H1 (cell line): ENCODE measurements at regions not wholly inside any gene's neighbourhood (a gene's known extent, or its start where the extent isn't known, plus 50 kb on each side); places are given as distances from the start of the nearest gene placed in this dataset.

ENCODE experiments used
- CTCF ChIA-PET: fragments of 300-600 bp; sonication (Branson Sonifier 250); formaldehyde crosslinking; loops from one replicate; lab custom pipeline; 2021; ENCODE audit not compliant: partially characterized antibody; lab: Charles Lee
- POLR2A ChIA-PET: fragments of 300-600 bp; sonication (Branson Sonifier 250); formaldehyde crosslinking; loops from one replicate; lab custom pipeline; 2021; ENCODE audit warnings: inconsistent platforms; ENCODE audit not compliant: partially characterized antibody; lab: Charles Lee
- DNase-seq, 2 experiments: peaks; one replicate each; pipeline versions ENCODE4 v3.0.0 to v3.0.0-alpha.2; 2010 to 2022; ENCODE audit warnings: low spot score in 2 of 2, low read depth in 1 of 2, mixed read lengths in 1 of 2
- FAIRE-seq: peaks from 2 replicates; lab custom pipeline; 2011; peaks lifted over from hg19 to GRCh38; lab: Jason Lieb, UNC
- H2AFZ ChIP-seq: 2 replicates; pipeline ENCODE4 v1.8.1; 2012; ENCODE audit warnings: low read length, inconsistent platforms
- H2AK5ac ChIP-seq: 2 replicates; pipeline ENCODE4 v1.6.1; 2013; ENCODE audit warnings: low read depth, low read length
- H2BK120ac ChIP-seq: replicated peaks from 2 replicates; pipeline ENCODE3; 2013; ENCODE audit warnings: low read depth, low read length, inconsistent platforms
- H2BK12ac ChIP-seq: 2 replicates; pipeline ENCODE4 v1.6.1; 2013; ENCODE audit warnings: low read depth, low read length
- H2BK15ac ChIP-seq: 2 replicates; pipeline ENCODE4 v1.6.1; 2013; ENCODE audit warnings: low read length
- H2BK20ac ChIP-seq: 2 replicates; pipeline ENCODE4 v1.6.1; 2013; ENCODE audit warnings: low read length
- H2BK5ac ChIP-seq: 2 replicates; pipeline ENCODE4 v1.6.1; 2013; ENCODE audit warnings: low read depth, low read length
- H3K14ac ChIP-seq: 2 replicates; pipeline ENCODE4 v1.6.1; 2013; ENCODE audit warnings: inconsistent platforms; ENCODE audit not compliant: insufficient read length
- H3K18ac ChIP-seq: 2 replicates; pipeline ENCODE4 v1.6.1; 2013; ENCODE audit warnings: low read length; ENCODE audit errors: extremely low read depth
- H3K23ac ChIP-seq: 2 replicates; pipeline ENCODE4 v1.6.1; 2013; ENCODE audit warnings: inconsistent platforms; ENCODE audit not compliant: insufficient read length
- H3K23me2 ChIP-seq: 2 replicates; pipeline ENCODE4 v1.6.1; 2013; ENCODE audit warnings: low read depth, low read length
- H3K27ac ChIP-seq: 2 replicates; pipeline ENCODE4 v1.6.1; 2011; ENCODE audit warnings: low read depth, low read length, inconsistent platforms
- H3K27me3 ChIP-seq, 4 experiments: replicated peaks in 1 of 4; 1 replicate in 1 of 4; 2 replicates in 3 of 4; pipeline versions ENCODE4 v1.6.1 to v1.8.1; 2011 to 2013; ENCODE audit warnings: low read length in 3 of 4, mild to moderate bottlenecking in 3 of 4, inconsistent platforms in 2 of 4, mixed read lengths in 2 of 4, moderate library complexity in 1 of 4; ENCODE audit not compliant: control insufficient read depth in 3 of 4, insufficient read depth in 3 of 4; ENCODE audit errors: extremely low read depth in 1 of 4
- H3K36me3 ChIP-seq, 4 experiments: 2 replicates each; pipeline versions ENCODE4 v1.6.1 to v1.8.1; 2011 to 2013; ENCODE audit warnings: mild to moderate bottlenecking in 4 of 4, low read length in 3 of 4, moderate library complexity in 2 of 4, control low read depth in 1 of 4, inconsistent platforms in 1 of 4; ENCODE audit not compliant: insufficient read depth in 4 of 4, control insufficient read depth in 2 of 4
- H3K4ac ChIP-seq: replicated peaks from 2 replicates; pipeline ENCODE3; 2013; ENCODE audit warnings: low read length, low read depth, mixed read lengths, inconsistent platforms; ENCODE audit not compliant: insufficient read length
- H3K4me1 ChIP-seq, 4 experiments: replicated peaks in 1 of 4; 1 replicate in 1 of 4; 2 replicates in 3 of 4; pipeline versions ENCODE4 v1.6.1 to v1.8.1; 2011 to 2013; ENCODE audit warnings: low read length in 3 of 4, inconsistent platforms in 2 of 4, mixed read lengths in 1 of 4; ENCODE audit not compliant: insufficient read depth in 4 of 4, control insufficient read depth in 3 of 4
- H3K4me2 ChIP-seq, 2 experiments: 2 replicates each; pipeline versions ENCODE4 v1.6.1 to v1.8.1; 2011 to 2013; ENCODE audit warnings: low read depth in 2 of 2, low read length in 2 of 2, control low read depth in 1 of 2, inconsistent platforms in 1 of 2, mild to moderate bottlenecking in 1 of 2; ENCODE audit not compliant: insufficient read depth in 1 of 2
- H3K4me3 ChIP-seq, 4 experiments: fragments of 200-600, 300-600 bp in 1 of 4; sonication (generic), shearing (Covaris generic), sonication (Bioruptor Twin) in 1 of 4; 2 replicates each; pipeline versions ENCODE4 v1.5.1 to v1.8.1; 2011 to 2016; ENCODE audit warnings: low read length in 4 of 4, low read depth in 3 of 4, control low read depth in 2 of 4, inconsistent platforms in 2 of 4, mild to moderate bottlenecking in 2 of 4, mixed read lengths in 1 of 4, moderate library complexity in 1 of 4; ENCODE audit not compliant: insufficient read depth in 2 of 4; ENCODE audit errors: extremely low read depth in 1 of 4
- H3K56ac ChIP-seq: replicated peaks from 2 replicates; pipeline ENCODE3; 2013; ENCODE audit warnings: low read depth, mild to moderate bottlenecking, mixed read lengths, low read length, inconsistent platforms; ENCODE audit not compliant: insufficient read length
- H3K79me1 ChIP-seq: 2 replicates; pipeline ENCODE4 v1.6.1; 2013; ENCODE audit warnings: low read depth, low read length, control low read depth
- H3K79me2 ChIP-seq, 2 experiments: 2 replicates each; pipeline versions ENCODE4 v1.6.1 to v1.8.1; 2012 to 2013; ENCODE audit warnings: low read length in 2 of 2, mild to moderate bottlenecking in 2 of 2, inconsistent platforms in 1 of 2; ENCODE audit not compliant: insufficient read depth in 2 of 2, control insufficient read depth in 1 of 2
- H3K9ac ChIP-seq, 4 experiments: replicated peaks in 1 of 4; 1 replicate in 1 of 4; 2 replicates in 3 of 4; pipeline versions ENCODE4 v1.6.1 to v1.8.1; 2011 to 2013; ENCODE audit warnings: low read depth in 3 of 4, low read length in 3 of 4, control low read depth in 2 of 4, mild to moderate bottlenecking in 2 of 4, moderate library complexity in 2 of 4, inconsistent platforms in 1 of 4; ENCODE audit errors: extremely low read depth in 1 of 4
- H3K9me3 ChIP-seq, 2 experiments: 2 replicates each; pipeline versions ENCODE4 v1.6.1 to v1.8.1; 2012 to 2013; ENCODE audit warnings: mild to moderate bottlenecking in 2 of 2, moderate library complexity in 2 of 2, control low read depth in 1 of 2, inconsistent platforms in 1 of 2, low read depth in 1 of 2, low read length in 1 of 2, mixed read lengths in 1 of 2; ENCODE audit not compliant: insufficient read depth in 2 of 2
- H4K20me1 ChIP-seq, 2 experiments: replicated peaks in 1 of 2; 2 replicates each; pipeline versions ENCODE3 to v1.8.1; 2011 to 2013; ENCODE audit warnings: inconsistent platforms in 2 of 2, low read length in 2 of 2, mild to moderate bottlenecking in 1 of 2; ENCODE audit not compliant: insufficient read depth in 2 of 2, control insufficient read depth in 1 of 2
- H4K5ac ChIP-seq: 2 replicates; pipeline ENCODE4 v1.6.1; 2013; ENCODE audit warnings: low read length, low read depth, mixed read lengths, inconsistent platforms; ENCODE audit not compliant: insufficient read length
- H4K8ac ChIP-seq: 2 replicates; pipeline ENCODE4 v1.8.0; 2013; ENCODE audit warnings: mild to moderate bottlenecking, moderate library complexity, low read length, inconsistent platforms; ENCODE audit not compliant: insufficient read depth; ENCODE audit errors: extremely low read depth
- H4K91ac ChIP-seq: replicated peaks from 2 replicates; pipeline ENCODE3; 2013; ENCODE audit warnings: low read length, mixed read lengths, inconsistent platforms; ENCODE audit not compliant: insufficient read length
- CBX5 ChIP-seq: fragments of 300-800, 300-1000 bp; sonication (generic); IDR thresholded peaks from 2 replicates; pipeline ENCODE4 v1.7.1; 2016; ENCODE audit warnings: antibody characterized with exemption, low read length, low read depth
- CBX8 ChIP-seq: fragments of 300-800, 300-1000 bp; sonication (generic); IDR thresholded peaks from 2 replicates; pipeline ENCODE4 v1.7.1; 2016; ENCODE audit warnings: low read depth, low read length, borderline replicate concordance
- CHD1 ChIP-seq: IDR thresholded peaks from 2 replicates; pipeline ENCODE4 v1.6.1; 2012; ENCODE audit warnings: low read depth, low read length, improper control_type of control experiment
- CHD2 ChIP-seq: IDR thresholded peaks from 2 replicates; pipeline ENCODE4 v1.6.1; 2012; ENCODE audit warnings: low read length, improper control_type of control experiment
- EGR1 ChIP-seq: IDR thresholded peaks from 2 replicates; pipeline ENCODE4 v1.6.1; 2011; ENCODE audit warnings: low read depth, low read length, borderline replicate concordance
- HDAC6 ChIP-seq: IDR thresholded peaks from one replicate; pipeline ENCODE4 v1.7.1; 2012; ENCODE audit warnings: low read depth, mild to moderate bottlenecking, inconsistent platforms, low read length, moderate library complexity
- KDM1A ChIP-seq: fragments of 200-600, 300-600 bp; sonication (generic); IDR thresholded peaks from 2 replicates; pipeline ENCODE4 v1.7.1; 2016; ENCODE audit warnings: mild to moderate bottlenecking, low read length, borderline replicate concordance
- KDM4A ChIP-seq: IDR thresholded peaks from one replicate; pipeline ENCODE4 v1.7.1; 2012; ENCODE audit warnings: low read depth, mild to moderate bottlenecking, moderate library complexity, low read length, inconsistent platforms; ENCODE audit not compliant: severe bottlenecking
- MAFK ChIP-seq: IDR thresholded peaks from 2 replicates; pipeline ENCODE4 v1.6.1; 2012; ENCODE audit warnings: low read depth, mild to moderate bottlenecking, improper control_type of control experiment, low read length
- POLR2AphosphoS5 ChIP-seq: IDR thresholded peaks from 2 replicates; pipeline ENCODE4 v1.6.1; 2011; ENCODE audit warnings: low read depth, low read length
- POU5F1 ChIP-seq: IDR thresholded peaks from 2 replicates; pipeline ENCODE4 v1.6.1; 2011; ENCODE audit warnings: low read depth, mild to moderate bottlenecking, low read length, moderate library complexity
- RFX5 ChIP-seq: IDR thresholded peaks from 2 replicates; pipeline ENCODE4 v1.6.1; 2011; ENCODE audit warnings: low read depth, low read length, improper control_type of control experiment, borderline replicate concordance
- SIRT6 ChIP-seq: IDR thresholded peaks from one replicate; pipeline ENCODE4 v1.7.1; 2012; ENCODE audit warnings: low read length, inconsistent platforms
- SRF ChIP-seq: IDR thresholded peaks from 2 replicates; pipeline ENCODE4 v1.6.1; 2011; ENCODE audit warnings: mild to moderate bottlenecking, low read depth, low read length, moderate library complexity
- ZNF274 ChIP-seq: IDR thresholded peaks from 2 replicates; pipeline ENCODE4 v1.7.0; 2012; ENCODE audit warnings: low read length, borderline replicate concordance; ENCODE audit errors: extremely low read depth
- WGBS, 2 experiments: shearing (Covaris generic) in 1 of 2; methylation state at CpG; one replicate each; pipeline versions ENCODE4 v1.1.6 to v1.1.7; 2013 to 2015; ENCODE audit warnings: low lambda C conversion rate in 2 of 2, mixed read lengths in 2 of 2, inconsistent platforms in 1 of 2, low coverage in 1 of 2, missing lambda C conversion rate in 1 of 2; ENCODE audit not compliant: insufficient replicate concordance in 2 of 2, insufficient coverage in 1 of 2, insufficient read length in 1 of 2; ENCODE audit errors: extremely low coverage in 1 of 2, missing lambda C conversion rate in 1 of 2; 5-methylcytosine and 5-hydroxymethylcytosine counted together
- TF ChIP-seq, protein P1 (sequence below): IDR thresholded peaks from 2 replicates; pipeline ENCODE4 v1.6.1; 2012; ENCODE audit warnings: inconsistent platforms

DNA sequence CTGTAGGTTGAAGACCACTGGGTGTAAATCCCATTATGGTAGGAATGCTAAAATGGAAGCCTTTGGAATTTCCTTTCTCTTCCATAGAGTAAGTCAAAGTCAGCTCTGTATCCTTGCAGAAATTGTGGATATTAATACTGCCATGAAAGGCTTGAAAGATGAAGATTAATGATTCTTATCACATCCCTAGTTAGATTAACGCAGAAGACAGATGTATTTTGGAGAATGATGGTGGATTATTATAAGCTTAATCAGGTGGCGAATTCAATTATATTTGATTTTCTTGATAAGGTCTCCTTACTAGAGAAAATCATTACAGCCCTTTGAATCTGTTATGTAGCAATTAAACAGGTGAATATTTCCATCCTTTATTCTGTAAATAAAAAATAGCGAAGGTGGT, 270.1 kb downstream of the PHF14 start:
- Histone ChIP-seq H3K56ac (no peak overlapping the region), H2BK12ac (no peak overlapping the region), H2AFZ (no peak overlapping the region), H3K9ac (no peak overlapping the region), H2BK120ac (no peak overlapping the region), H2BK5ac (no peak overlapping the region), H3K36me3 (no peaks in the 10 kb centered on the region), H4K8ac (no peak overlapping the region), H3K4me1 (no peaks in the 10 kb centered on the region; a peak in 1 of 7 replicates), H3K79me1 (no peaks in the 10 kb centered on the region), H3K79me2 (no peaks in the 10 kb centered on the region), H4K91ac (no peak overlapping the region), H3K14ac (no peak overlapping the region), H2AK5ac (no peak overlapping the region), H2BK15ac (no peak overlapping the region), H4K20me1 (no peaks in the 10 kb centered on the region), H3K4me3 (no peak overlapping the region), H3K4ac (no peak overlapping the region), H3K18ac (no peak overlapping the region), H4K5ac (no peak overlapping the region), H3K4me2 (no peak overlapping the region), H3K27ac (no peak overlapping the region), H3K27me3 (no peaks in the 10 kb centered on the region), H3K23ac (no peak overlapping the region), H3K23me2 (no peaks in the 10 kb centered on the region; the same call in 1 of the 2 replicates), H2BK20ac (no peak overlapping the region), H3K9me3 (no peaks in the 10 kb centered on the region)
- FAIRE-seq, result no peak
- CTCF ChIA-PET, result interaction anchor here (1.0 kb wide), 1 partner anchor 32 kb away, joined by 3 read pairs; no protein-coding TSS in a partner anchor
- 95% methylated on average over 3 of the region's 3 CpGs; no CpG with 5 or more reads in 1 of the 2 experiments for WGBS, 2 experiments
- POLR2A ChIA-PET, result interaction anchor here (0.7 kb wide), 1 partner anchor 11 kb away, joined by 3 read pairs; no protein-coding TSS in a partner anchor
- DNase-seq, result no peak
- no peak for TF ChIP-seq POU5F1
- no peak for TF ChIP-seq CHD2
- TF ChIP-seq KDM4A, result no peak
- no peak for TF ChIP-seq RFX5
- no peak for TF ChIP-seq CBX5
- TF ChIP-seq MAFK, result no peak
- TF ChIP-seq POLR2AphosphoS5, result no peak
- TF ChIP-seq SIRT6, result no peak
- TF ChIP-seq ZNF274, result no peak
- no peak for TF ChIP-seq KDM1A
- no peak for TF ChIP-seq HDAC6
- no peak for TF ChIP-seq CBX8
- no peak for TF ChIP-seq SRF
- TF ChIP-seq EGR1, result no peak
- TF ChIP-seq, protein P1, sequence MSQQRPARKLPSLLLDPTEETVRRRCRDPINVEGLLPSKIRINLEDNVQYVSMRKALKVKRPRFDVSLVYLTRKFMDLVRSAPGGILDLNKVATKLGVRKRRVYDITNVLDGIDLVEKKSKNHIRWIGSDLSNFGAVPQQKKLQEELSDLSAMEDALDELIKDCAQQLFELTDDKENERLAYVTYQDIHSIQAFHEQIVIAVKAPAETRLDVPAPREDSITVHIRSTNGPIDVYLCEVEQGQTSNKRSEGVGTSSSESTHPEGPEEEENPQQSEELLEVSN, result no peak
- TF ChIP-seq CHD1, result no peak
